Hepatocyte (in vitro differentiated cells): ENCODE measurements at regions not wholly inside any gene's neighbourhood (a gene's known extent, or its start where the extent isn't known, plus 50 kb on each side); places are given as distances from the start of the nearest gene placed in this dataset.

Experiments used
- DNase-seq: peaks from one replicate; pipeline ENCODE4 v3.0.0-alpha.2; 2016; ENCODE audit warnings: low spot score
- H2AFZ ChIP-seq: fragments of 200-600 bp; sonication (generic); 2 replicates; pipeline ENCODE4 v1.6.0; 2016; ENCODE audit warnings: antibody characterized with exemption, mild to moderate bottlenecking
- H3K27ac ChIP-seq: fragments of 200-600 bp; sonication (generic); 2 replicates; pipeline ENCODE4 v1.5.1; 2016; ENCODE audit warnings: mild to moderate bottlenecking
- H3K27me3 ChIP-seq: fragments of 200-600 bp; sonication (generic); 2 replicates; pipeline ENCODE4 v1.6.1; 2016
- H3K36me3 ChIP-seq: fragments of 200-600 bp; sonication (generic); replicated peaks from 2 replicates; pipeline ENCODE4 v1.5.1; 2016; ENCODE audit warnings: low read depth; ENCODE audit not compliant: insufficient read depth
- H3K4me1 ChIP-seq: fragments of 200-600 bp; sonication (generic); 2 replicates; pipeline ENCODE4 v1.5.1; 2016; ENCODE audit warnings: mild to moderate bottlenecking, moderate library complexity; ENCODE audit not compliant: insufficient read depth
- H3K4me2 ChIP-seq: fragments of 200-600 bp; sonication (generic); 2 replicates; pipeline ENCODE4 v1.6.0; 2016
- H3K4me3 ChIP-seq: fragments of 200-600 bp; sonication (generic); 2 replicates; pipeline ENCODE4 v1.5.1; 2016; ENCODE audit warnings: mild to moderate bottlenecking
- H3K79me2 ChIP-seq: fragments of 200-600 bp; sonication (generic); 2 replicates; pipeline ENCODE4 v1.6.0; 2017; ENCODE audit warnings: mild to moderate bottlenecking
- H3K9me2 ChIP-seq: fragments of 200-600 bp; sonication (generic); replicated peaks from 2 replicates; pipeline ENCODE4 v1.6.0; 2017; ENCODE audit warnings: mild to moderate bottlenecking; ENCODE audit not compliant: insufficient read depth
- H3K9me3 ChIP-seq: fragments of 200-600 bp; sonication (generic); 2 replicates; pipeline ENCODE4 v1.5.1; 2016; ENCODE audit warnings: low read depth, mild to moderate bottlenecking
- H4K20me1 ChIP-seq: fragments of 200-600 bp; sonication (generic); 2 replicates; pipeline ENCODE4 v1.6.0; 2016; ENCODE audit warnings: mild to moderate bottlenecking; ENCODE audit not compliant: insufficient read depth, poor library complexity, severe bottlenecking
- EZH2 ChIP-seq: fragments of 200-600 bp; sonication (generic); IDR thresholded peaks from 2 replicates; pipeline ENCODE4 v1.6.1; 2016; ENCODE audit warnings: antibody characterized with exemption, mild to moderate bottlenecking, borderline replicate concordance
- EZH2phosphoT487 ChIP-seq: fragments of 200-600 bp; sonication (generic); IDR thresholded peaks from one replicate; pipeline ENCODE4 v1.6.1; 2018; ENCODE audit warnings: antibody characterized with exemption, mild to moderate bottlenecking, low read depth, moderate library complexity; ENCODE audit not compliant: unreplicated experiment, severe bottlenecking
- WGBS: methylation state at CpG from one replicate; pipeline ENCODE4 v1.1.6; 2016; ENCODE audit warnings: low lambda C conversion rate; ENCODE audit errors: missing lambda C conversion rate; 5-methylcytosine and 5-hydroxymethylcytosine counted together
- TF ChIP-seq, protein P1 (sequence below): fragments of 200-600 bp; sonication (generic); IDR thresholded peaks from 2 replicates; pipeline ENCODE4 v1.5.1; 2016; ENCODE audit warnings: antibody characterized with exemption, mild to moderate bottlenecking; ENCODE audit not compliant: poor library complexity

DNA sequence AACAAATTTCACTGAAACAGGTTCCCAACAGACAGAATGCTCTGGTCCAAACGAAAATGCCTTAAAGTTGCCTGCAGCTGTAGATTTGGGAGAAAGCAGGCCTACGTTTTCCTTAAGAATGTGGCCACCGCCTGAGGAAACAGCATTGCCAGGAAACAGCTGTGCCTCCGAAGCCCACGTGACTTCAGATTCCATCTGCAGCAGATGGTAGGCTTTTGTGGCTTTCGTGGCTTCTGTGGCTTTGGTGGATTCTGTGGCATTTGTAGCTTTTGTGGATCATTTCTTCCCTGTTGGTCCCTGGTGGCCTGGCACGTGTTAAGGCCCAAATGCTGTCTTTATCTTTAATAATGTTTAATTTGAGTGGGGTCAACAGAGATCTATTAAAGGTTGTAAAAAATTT is 222.9 kb downstream of the TTLL2 start:
- TF ChIP-seq EZH2 (no peak), EZH2phosphoT487 (no peak)
- TF ChIP-seq, protein P1, sequence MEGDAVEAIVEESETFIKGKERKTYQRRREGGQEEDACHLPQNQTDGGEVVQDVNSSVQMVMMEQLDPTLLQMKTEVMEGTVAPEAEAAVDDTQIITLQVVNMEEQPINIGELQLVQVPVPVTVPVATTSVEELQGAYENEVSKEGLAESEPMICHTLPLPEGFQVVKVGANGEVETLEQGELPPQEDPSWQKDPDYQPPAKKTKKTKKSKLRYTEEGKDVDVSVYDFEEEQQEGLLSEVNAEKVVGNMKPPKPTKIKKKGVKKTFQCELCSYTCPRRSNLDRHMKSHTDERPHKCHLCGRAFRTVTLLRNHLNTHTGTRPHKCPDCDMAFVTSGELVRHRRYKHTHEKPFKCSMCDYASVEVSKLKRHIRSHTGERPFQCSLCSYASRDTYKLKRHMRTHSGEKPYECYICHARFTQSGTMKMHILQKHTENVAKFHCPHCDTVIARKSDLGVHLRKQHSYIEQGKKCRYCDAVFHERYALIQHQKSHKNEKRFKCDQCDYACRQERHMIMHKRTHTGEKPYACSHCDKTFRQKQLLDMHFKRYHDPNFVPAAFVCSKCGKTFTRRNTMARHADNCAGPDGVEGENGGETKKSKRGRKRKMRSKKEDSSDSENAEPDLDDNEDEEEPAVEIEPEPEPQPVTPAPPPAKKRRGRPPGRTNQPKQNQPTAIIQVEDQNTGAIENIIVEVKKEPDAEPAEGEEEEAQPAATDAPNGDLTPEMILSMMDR = no peak
- H3K9me2 ChIP-seq = no peaks in the 10 kb centered on the region
- no peaks in the 10 kb centered on the region for H4K20me1 ChIP-seq
- peaks cover 11% of the 10 kb centered on the region for H3K4me1 ChIP-seq
- DNase-seq = no peak
- no peaks in the 10 kb centered on the region for H3K9me3 ChIP-seq
- no peak overlapping the region for H3K4me2 ChIP-seq
- H3K4me3 ChIP-seq = no peak overlapping the region
- H2AFZ ChIP-seq = no peak overlapping the region
- H3K79me2 ChIP-seq = no peaks in the 10 kb centered on the region
- H3K27me3 ChIP-seq = no peaks in the 10 kb centered on the region
- 57% methylated on average over 7 of the region's 7 CpGs for WGBS
- H3K27ac ChIP-seq = no peak overlapping the region
- no peaks in the 10 kb centered on the region for H3K36me3 ChIP-seq

DNA sequence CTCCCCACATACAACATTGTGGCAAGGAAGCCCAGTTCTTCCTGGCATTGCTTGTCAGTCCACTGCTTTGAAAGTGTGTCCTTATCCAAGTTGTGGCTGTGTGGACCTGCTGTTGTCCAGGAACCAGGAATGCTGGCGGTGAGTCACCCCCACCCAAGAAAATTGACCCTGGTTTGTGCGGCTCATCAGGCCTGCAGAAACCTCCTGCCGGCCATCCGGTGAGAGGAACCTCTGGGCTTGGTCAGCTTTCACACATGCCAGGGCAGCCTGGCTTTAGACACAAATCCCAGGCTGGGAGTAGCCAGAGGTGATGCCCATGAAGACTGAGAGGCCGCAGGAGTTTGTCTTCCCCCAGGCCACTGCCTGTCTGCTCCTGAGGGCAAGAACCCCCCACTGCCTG is 223.6 kb downstream of the TTLL2 start:
- Histone ChIP-seq H3K4me1 (peaks cover 9% of the 10 kb centered on the region), H3K27me3 (no peaks in the 10 kb centered on the region)
- 93% methylated on average over 5 of the region's 5 CpGs for WGBS

DNA sequence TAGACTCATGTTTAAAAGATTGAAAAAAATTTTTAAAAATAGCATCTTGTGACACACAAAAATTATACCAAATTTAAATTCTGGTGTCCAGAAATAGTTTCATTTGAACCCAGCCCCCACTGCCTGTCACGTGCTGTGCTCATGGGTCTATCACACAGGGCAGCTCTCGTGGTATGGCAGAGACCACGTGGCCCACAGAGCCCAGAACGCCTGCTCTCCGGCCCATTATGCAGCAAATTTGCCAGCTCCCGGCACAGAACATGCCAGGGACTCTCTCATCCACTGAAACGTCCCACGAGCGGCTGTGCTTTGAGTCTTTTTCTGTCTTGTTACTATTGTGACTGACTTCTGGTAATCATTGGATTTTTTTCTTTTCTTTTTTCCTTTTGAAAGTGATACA is 224.3 kb downstream of the TTLL2 start:
- Histone ChIP-seq H4K20me1 (no peaks in the 10 kb centered on the region), H3K4me2 (no peak overlapping the region), H3K36me3 (no peaks in the 10 kb centered on the region), H3K4me1 (peaks cover 3% of the 10 kb centered on the region), H3K79me2 (no peaks in the 10 kb centered on the region), H3K9me3 (no peaks in the 10 kb centered on the region), H3K4me3 (no peak overlapping the region), H3K9me2 (no peaks in the 10 kb centered on the region), H3K27ac (no peak overlapping the region), H2AFZ (no peak overlapping the region), H3K27me3 (no peaks in the 10 kb centered on the region)
- WGBS = 84% methylated on average over 9 of the region's 9 CpGs
- DNase-seq = no peak
- TF ChIP-seq, protein P1 = no peak
- TF ChIP-seq EZH2phosphoT487 (no peak), EZH2 (no peak)

More for the DNA sequence above, 223.6 kb downstream of the TTLL2 start:
- Histone ChIP-seq H4K20me1 (no peaks in the 10 kb centered on the region), H3K79me2 (no peaks in the 10 kb centered on the region), H3K4me2 (no peak overlapping the region), H3K9me3 (no peaks in the 10 kb centered on the region), H3K9me2 (no peaks in the 10 kb centered on the region), H3K36me3 (no peaks in the 10 kb centered on the region), H3K4me3 (no peak overlapping the region), H3K27ac (no peak overlapping the region), H2AFZ (no peak overlapping the region)
- DNase-seq = no peak
- no peak for TF ChIP-seq EZH2

DNA sequence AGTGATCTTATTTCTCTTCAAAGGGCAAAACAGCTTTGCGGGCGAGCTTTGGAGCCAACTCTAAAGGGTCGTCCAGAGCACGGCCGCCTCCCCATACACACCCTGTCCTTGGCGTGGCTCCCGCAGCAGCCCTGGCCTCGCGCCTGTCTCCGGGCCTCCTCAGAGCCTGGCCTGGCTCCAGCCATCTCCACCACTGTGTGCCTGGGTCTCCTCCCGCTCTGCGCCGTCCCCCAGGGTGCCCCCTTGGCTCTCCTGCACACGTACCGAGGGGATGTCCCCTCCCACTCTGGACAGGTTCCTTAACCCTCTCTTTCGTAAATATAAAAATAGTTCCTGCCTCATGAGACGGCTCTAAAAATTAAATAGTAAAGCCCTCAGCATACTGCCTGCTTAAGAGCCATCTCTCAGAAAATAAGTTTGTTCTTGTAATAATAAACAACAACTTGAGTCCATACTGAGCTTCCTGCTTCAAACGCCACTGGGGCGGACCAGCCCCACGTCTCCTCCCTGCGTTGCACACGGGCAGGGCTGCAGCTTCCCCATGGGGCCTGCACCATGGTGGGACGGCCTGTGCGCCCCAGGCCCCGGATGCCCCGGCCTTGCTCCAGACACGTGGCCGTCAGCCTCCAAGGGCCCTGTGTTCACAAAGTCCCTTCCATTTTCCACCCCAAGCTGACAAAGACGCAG is 226.2 kb downstream of the TTLL2 start:
- H3K27me3 ChIP-seq = no peaks in the 10 kb centered on the region
- no peak overlapping the region for H2AFZ ChIP-seq
- peaks cover 3% of the 10 kb centered on the region for H3K4me1 ChIP-seq
- no peaks in the 10 kb centered on the region for H3K9me2 ChIP-seq
- H3K4me3 ChIP-seq = no peak overlapping the region
- peak; percentile 61 for DNase-seq
- peak overlapping the region; percentile 26 for H3K4me2 ChIP-seq
- H4K20me1 ChIP-seq = no peaks in the 10 kb centered on the region
- H3K27ac ChIP-seq = peak overlapping the region; percentile 70
- H3K36me3 ChIP-seq = no peaks in the 10 kb centered on the region
- H3K79me2 ChIP-seq = no peaks in the 10 kb centered on the region
- no peaks in the 10 kb centered on the region for H3K9me3 ChIP-seq
- WGBS = 70% methylated on average over 29 of the region's 29 CpGs
- TF ChIP-seq, protein P1 = no peak
- TF ChIP-seq EZH2phosphoT487 = no peak
- TF ChIP-seq EZH2 = no peak
